Panc1 (cell line): ENCODE measurements at regions not wholly inside any gene's neighbourhood (a gene's known extent, or its start where the extent isn't known, plus 50 kb on each side); places are given as distances from the start of the nearest gene placed in this dataset.

ENCODE experiments used
- CTCF ChIP-seq: fragments of 450-650 bp; IDR thresholded peaks from 2 replicates; pipeline ENCODE4 v1.5.1; 2017; ENCODE audit warnings: mild to moderate bottlenecking
- POLR2AphosphoS5 ChIP-seq: IDR thresholded peaks from 2 replicates; pipeline ENCODE4 v1.6.1; 2012; ENCODE audit warnings: mild to moderate bottlenecking, low read depth, low read length, moderate library complexity

GRCh38 chr18:51614967-51615571 is 417.6 kb upstream of the MEX3C start:
- TF ChIP-seq POLR2AphosphoS5 (no peak), CTCF (no peak)
